K562 (cell line): ENCODE measurements at regions not wholly inside any gene's neighbourhood (a gene's known extent, or its start where the extent isn't known, plus 50 kb on each side); places are given as distances from the start of the nearest gene placed in this dataset.

Experiments
- ATAC-seq: fragments of 200-7000 bp; cut with Tn5 transposase; 3 replicates; pipeline ENCODE4 v1.9.1; 2020; ENCODE audit warnings: moderate library complexity
- BruUV-seq: library from RNA; stranded (reverse); fragments of 400-500 nt; replicated peaks from 2 replicates; lab custom pipeline; 2021; lab: Mats Ljungman, UMichigan
- CTCF ChIA-PET: fragments of 300-600 bp; formaldehyde crosslinking; extraction: SDS; loops from one replicate; lab custom pipeline; 2021; ENCODE audit warnings: low intra/inter-chr PET ratio; lab: Yijun Ruan, JAX
- POLR2A ChIA-PET: fragments of 300-600, 350-650 bp; sonication (Branson Sonifier 250); formaldehyde crosslinking; extraction: SDS; loops from one replicate; lab custom pipeline; 2021; ENCODE audit warnings: antibody characterized with exemption, inconsistent platforms; lab: Yijun Ruan, JAX
- DNase-seq, 4 experiments: peaks; one replicate each; pipeline versions ENCODE4 v3.0.0 to v3.0.0-alpha.2; 2011 to 2018; ENCODE audit warnings: low spot score in 3 of 4, mixed read lengths in 3 of 4; ENCODE audit errors: extremely low read depth in 1 of 4
- FAIRE-seq: peaks from 2 replicates; lab custom pipeline; 2011; peaks lifted over from hg19 to GRCh38; lab: Jason Lieb, UNC
- H2AFZ ChIP-seq: 2 replicates; pipeline ENCODE4 v1.6.0; 2011; ENCODE audit warnings: low read depth, low read length, control low read depth, inconsistent platforms
- H3K27ac ChIP-seq: fragments of 200-600 bp; 3 replicates; pipeline ENCODE4 v1.8.0; 2011; ENCODE audit warnings: low read depth, mild to moderate bottlenecking, control low read depth, inconsistent platforms, low read length, moderate library complexity, mixed read lengths; ENCODE audit errors: extremely low read depth
- H3K27me3 ChIP-seq, 2 experiments: fragments of 300-600 bp in 1 of 2; 2 replicates in 1 of 2; 3 replicates in 1 of 2; pipeline versions ENCODE4 v1.6.0 to v1.8.0; 2011; ENCODE audit warnings: inconsistent platforms in 2 of 2, low read length in 2 of 2, mild to moderate bottlenecking in 1 of 2, mixed read lengths in 1 of 2, moderate library complexity in 1 of 2; ENCODE audit not compliant: control insufficient read depth in 2 of 2, insufficient read depth in 2 of 2
- H3K36me3 ChIP-seq: fragments of 300-600 bp; 3 replicates; pipeline ENCODE4 v1.8.0; 2011; ENCODE audit warnings: mild to moderate bottlenecking, low read length, inconsistent platforms; ENCODE audit not compliant: control insufficient read depth, insufficient read depth
- H3K4me1 ChIP-seq, 2 experiments: fragments of 200-600 bp in 1 of 2; replicated peaks in 1 of 2; 2 replicates in 1 of 2; 3 replicates in 1 of 2; pipeline versions ENCODE4 v1.5.1 to v1.8.0; 2011; ENCODE audit warnings: inconsistent platforms in 2 of 2, low read length in 2 of 2, mild to moderate bottlenecking in 1 of 2, mixed read lengths in 1 of 2, moderate library complexity in 1 of 2; ENCODE audit not compliant: control insufficient read depth in 2 of 2, insufficient read depth in 2 of 2
- H3K4me2 ChIP-seq: 2 replicates; pipeline ENCODE4 v1.6.1; 2011; ENCODE audit warnings: low read length, control low read depth, inconsistent platforms, mixed read lengths; ENCODE audit not compliant: insufficient read depth
- H3K4me3 ChIP-seq: fragments of 200-600 bp; sonication (generic), shearing (Covaris generic); 2 replicates; pipeline ENCODE4 v1.5.1; 2016; ENCODE audit warnings: control low read depth, inconsistent platforms
- H3K79me2 ChIP-seq: fragments of 200-600 bp; 3 replicates; pipeline ENCODE4 v1.8.0; 2011; ENCODE audit warnings: low read length, inconsistent platforms; ENCODE audit not compliant: control insufficient read depth, insufficient read depth
- H3K9ac ChIP-seq, 2 experiments: 2 replicates each; pipeline versions ENCODE4 v1.6.0 to v1.6.1; 2011; ENCODE audit warnings: low read depth in 2 of 2, low read length in 2 of 2, control low read depth in 1 of 2, inconsistent platforms in 1 of 2, mild to moderate bottlenecking in 1 of 2, mixed read lengths in 1 of 2; ENCODE audit not compliant: insufficient read depth in 1 of 2
- H3K9me1 ChIP-seq: one replicate; pipeline ENCODE4 v1.6.0; 2011; ENCODE audit warnings: inconsistent platforms, mild to moderate bottlenecking, low read length, moderate library complexity; ENCODE audit not compliant: control insufficient read depth, insufficient read depth
- H3K9me3 ChIP-seq: replicated peaks from 2 replicates; pipeline ENCODE4 v1.5.1; 2011; ENCODE audit warnings: low read depth, low read length, inconsistent platforms; ENCODE audit not compliant: control insufficient read depth, insufficient read depth
- H4K20me1 ChIP-seq: replicated peaks from 2 replicates; pipeline ENCODE4 v1.6.1; 2011; ENCODE audit warnings: low read length, inconsistent platforms, mixed read lengths; ENCODE audit not compliant: control insufficient read depth, insufficient read depth
- BACH1 ChIP-seq: fragments of 200-800 bp; sonication (Bioruptor generic); IDR thresholded peaks from 2 replicates; pipeline ENCODE4 v1.6.1; 2016; ENCODE audit warnings: missing genetic modification characterization, missing compliant biosample characterization
- FUS ChIP-seq: fragments of 200-400 bp; formaldehyde crosslinking; optimal IDR thresholded peaks from 2 replicates; pipeline ENCODE3; 2017; ENCODE audit warnings: low read depth, low read length
- GABPB1 ChIP-seq: sonication (generic); formaldehyde crosslinking; IDR thresholded peaks from 2 replicates; pipeline ENCODE4 v1.8.0; 2022; ENCODE audit warnings: mild to moderate bottlenecking, missing genetic modification reagents
- GABPB2 ChIP-seq: fragments of 250-450 bp; sonication (Bioruptor Pico); conservative IDR thresholded peaks from 2 replicates; pipeline ENCODE4 v1.5.1; 2021; ENCODE audit warnings: mild to moderate bottlenecking
- HNRNPK ChIP-seq: fragments of 200-400 bp; formaldehyde crosslinking; IDR thresholded peaks from one replicate; pipeline ENCODE4 v1.6.1; 2018; ENCODE audit warnings: mild to moderate bottlenecking, low read depth, low read length; ENCODE audit not compliant: poor library complexity, severe bottlenecking
- MAFG ChIP-seq: fragments of 450-650 bp; conservative IDR thresholded peaks from 2 replicates; pipeline ENCODE4 v1.6.1; 2016; ENCODE audit warnings: missing genetic modification characterization, missing compliant biosample characterization
- POLR2AphosphoS5 ChIP-seq: IDR thresholded peaks from 2 replicates; pipeline ENCODE4 v1.6.1; 2011; ENCODE audit warnings: mild to moderate bottlenecking, low read depth, low read length, moderate library complexity; ENCODE audit not compliant: control insufficient read depth, insufficient read depth
- USF1 ChIP-seq: sonication (generic); formaldehyde crosslinking; IDR thresholded peaks from 2 replicates; pipeline ENCODE4 v1.9.0; 2022; ENCODE audit warnings: mild to moderate bottlenecking, missing genetic modification reagents
- WGBS: fragments of 100-300 bp; shearing (Covaris generic); methylation state at CpG from one replicate; pipeline ENCODE4 v1.1.6; 2016; ENCODE audit warnings: low coverage, mixed read lengths; ENCODE audit not compliant: insufficient coverage; ENCODE audit errors: missing lambda C conversion rate; 5-methylcytosine and 5-hydroxymethylcytosine counted together
- in situ Hi-C: fragments of 300-500 bp; cut with MboI; formaldehyde crosslinking; loops from 4 replicates; pipeline ENCODE4 v1.15.0; 2018; ENCODE audit warnings: inconsistent platforms, mixed read lengths
- intact Hi-C: fragments of 100-400 bp; cut with micrococcal nuclease; formaldehyde crosslinking; loops from 2 replicates; pipeline ENCODE4 v1.14.2; 2022

DNA sequence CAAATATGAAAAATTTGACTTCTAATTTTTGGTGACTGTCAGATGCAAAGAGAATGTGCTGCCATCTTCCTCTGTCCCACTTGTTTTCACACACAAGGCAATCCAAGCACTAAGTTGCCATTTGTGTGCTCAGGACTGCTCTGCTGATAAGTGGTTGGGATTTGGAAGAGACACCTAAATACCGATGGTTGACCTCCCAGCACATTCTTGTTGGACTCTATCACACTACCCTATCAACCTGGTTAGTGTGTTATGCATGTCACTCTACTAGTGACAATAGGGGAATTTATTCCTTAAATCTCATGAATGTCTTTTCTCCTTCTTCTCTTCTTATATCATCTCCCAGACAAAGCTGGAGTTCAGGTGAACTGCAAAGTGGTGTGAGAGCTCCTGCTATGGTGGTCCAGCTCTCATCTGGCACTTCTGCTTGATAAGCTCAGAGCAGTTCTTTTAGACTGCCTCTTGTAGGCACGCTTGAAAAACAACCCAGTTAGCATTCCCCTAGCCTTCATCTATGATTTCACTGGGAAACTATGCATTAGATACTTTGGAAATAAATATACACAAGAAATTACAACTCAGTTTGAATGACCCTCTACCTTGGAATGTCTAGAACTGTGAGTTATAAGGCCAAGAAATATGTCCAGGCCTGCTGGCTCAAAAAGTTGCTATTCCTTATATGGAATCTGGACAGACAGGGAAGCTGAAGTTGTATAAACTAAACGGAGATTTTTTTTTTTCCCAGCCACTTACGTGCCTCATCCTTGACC, 404.8 kb downstream of the MEIS1 start:
- CTCF ChIA-PET, result no interaction called here
- Histone ChIP-seq H3K4me1 (no peaks in the 10 kb centered on the region), H3K79me2 (no peaks in the 10 kb centered on the region), H3K4me2 (no peak overlapping the region), H3K27ac (no peak overlapping the region), H3K36me3 (no peaks in the 10 kb centered on the region), H2AFZ (no peak overlapping the region), H4K20me1 (no peaks in the 10 kb centered on the region), H3K9me3 (no peaks in the 10 kb centered on the region), H3K9me1 (no peaks in the 10 kb centered on the region), H3K27me3 (no peaks in the 10 kb centered on the region), H3K9ac (no peak overlapping the region), H3K4me3 (no peak overlapping the region)
- no TSS peak for BruUV-seq
- ATAC-seq, result no peak
- in situ Hi-C loops, result no loop called here
- TF ChIP-seq POLR2AphosphoS5 (no peak), BACH1 (tag) (no peak), MAFG (tag) (no peak), HNRNPK (no peak), GABPB1 (CRISPR knock-in tag) (no peak), USF1 (CRISPR knock-in tag) (no peak), FUS (no peak), GABPB2 (no peak)
- no peak for DNase-seq
- 0% methylated on average over 4 of the region's 4 CpGs for WGBS
- intact Hi-C loops, result no loop called here
- POLR2A ChIA-PET, result no interaction called here
- no peak for FAIRE-seq
